GM06990 (cell line): ENCODE measurements at regions not wholly inside any gene's neighbourhood (a gene's known extent, or its start where the extent isn't known, plus 50 kb on each side); places are given as distances from the start of the nearest gene placed in this dataset.

Source experiments
- DNase-seq: peaks from one replicate; pipeline ENCODE4 v3.0.0-alpha.2; 2011; ENCODE audit not compliant: insufficient read length; ENCODE audit errors: extremely low read depth
- H3K27me3 ChIP-seq: replicated peaks from 2 replicates; pipeline ENCODE4 v1.6.0; 2011; ENCODE audit warnings: low read length; ENCODE audit not compliant: control insufficient read depth, insufficient read depth
- H3K36me3 ChIP-seq: 2 replicates; pipeline ENCODE4 v1.5.1; 2011; ENCODE audit warnings: low read length; ENCODE audit not compliant: control insufficient read depth, insufficient read depth
- H3K4me3 ChIP-seq: replicated peaks from 2 replicates; pipeline ENCODE4 v1.5.1; 2011; ENCODE audit warnings: low read depth, mild to moderate bottlenecking, control low read depth, low read length
- CTCF ChIP-seq: IDR thresholded peaks from 2 replicates; pipeline ENCODE4 v1.5.1; 2011; ENCODE audit warnings: low read length, control low read depth, mild to moderate bottlenecking, inconsistent platforms; ENCODE audit not compliant: insufficient read depth, poor library complexity, severe bottlenecking

GRCh38 chr2:58560531-58560930 lies 319.4 kb upstream of the FANCL start:
- H3K4me3 ChIP-seq: no peak overlapping the region

DNA sequence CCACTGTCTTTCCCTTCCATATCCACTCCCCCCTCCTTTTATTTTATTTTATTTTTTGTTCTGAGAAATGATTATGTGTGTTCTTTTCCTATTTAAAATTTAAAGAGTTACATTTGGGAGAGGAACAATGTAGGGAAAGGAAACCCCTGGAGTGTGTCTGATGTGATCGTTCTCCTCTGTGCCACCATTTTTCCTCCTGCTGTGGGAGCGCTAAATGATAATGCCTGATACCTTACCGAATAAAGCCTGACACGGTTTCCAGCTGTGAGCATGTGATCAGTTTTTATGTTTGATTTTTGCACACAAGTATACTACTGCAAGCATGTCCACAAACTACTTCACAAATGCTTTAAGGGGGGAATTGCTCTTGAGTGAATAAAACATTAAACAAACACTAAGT lies 317.8 kb upstream of the FANCL start:
- Histone ChIP-seq H3K4me3 (no peak overlapping the region), H3K27me3 (no peaks in the 10 kb centered on the region), H3K36me3 (no peaks in the 10 kb centered on the region)
- TF ChIP-seq CTCF: no peak
- DNase-seq: no peak

More at GRCh38 chr2:58560531-58560930, 319.4 kb upstream of the FANCL start:
- H3K36me3 ChIP-seq: no peaks in the 10 kb centered on the region
- H3K27me3 ChIP-seq: no peaks in the 10 kb centered on the region
- DNase-seq: no peak
- TF ChIP-seq CTCF: no peak

- Histone ChIP-seq H3K27me3 (no peaks in the 10 kb centered on the region; the same call in 1 of the 2 replicates), H3K4me3 (no peak overlapping the region), H3K36me3 (no peaks in the 10 kb centered on the region)
- DNase-seq: no peak
- no peak for TF ChIP-seq CTCF
These were observed 316.1 kb upstream of the FANCL start for GRCh38 chr2:58557176-58557575.

DNA sequence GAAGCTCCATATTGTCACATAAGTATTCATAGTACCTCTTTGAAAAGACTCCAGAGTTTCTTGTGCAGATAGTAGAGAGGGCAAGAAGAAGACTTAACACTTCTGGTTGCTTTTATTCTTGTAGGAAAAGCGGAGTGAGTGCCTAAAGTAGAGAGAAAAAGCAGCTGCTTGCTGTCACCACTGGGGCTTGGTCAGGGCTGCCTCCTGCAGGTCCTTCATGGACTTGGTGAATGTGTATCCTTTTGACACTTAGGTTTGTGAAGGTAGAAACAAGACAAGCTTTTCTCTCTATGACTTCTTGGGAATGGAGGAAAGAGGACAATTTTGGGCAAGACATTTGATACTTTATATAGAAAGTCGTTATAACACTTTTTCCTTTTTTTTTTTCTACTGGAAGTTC lies 312.8 kb upstream of the FANCL start:
- no peak for DNase-seq
- H3K27me3 ChIP-seq: no peaks in the 10 kb centered on the region; the same call in 1 of the 2 replicates
- TF ChIP-seq CTCF: peak; percentile 44
- H3K36me3 ChIP-seq: no peaks in the 10 kb centered on the region
- H3K4me3 ChIP-seq: no peak overlapping the region

DNA sequence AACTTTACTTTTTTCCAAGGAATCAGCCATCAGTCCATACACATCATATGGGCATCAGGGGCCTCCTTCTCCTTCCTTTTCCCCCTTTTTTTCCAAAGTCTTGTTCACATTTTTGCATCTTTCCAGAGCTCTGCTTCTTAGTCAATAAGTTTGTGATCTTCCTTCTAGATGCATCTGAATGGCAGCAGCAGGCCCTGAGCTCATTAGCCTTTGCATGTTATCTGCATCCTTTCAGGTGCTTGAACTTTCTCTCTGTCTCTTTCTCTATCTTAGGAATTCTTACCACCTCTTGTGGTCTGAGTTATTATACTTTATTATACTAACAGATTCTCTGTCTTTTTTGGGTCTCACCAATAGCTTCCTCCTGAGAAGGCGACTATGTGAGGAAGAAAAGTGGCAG lies 312.4 kb upstream of the FANCL start:
- TF ChIP-seq CTCF: no peak
- Histone ChIP-seq H3K4me3 (no peak overlapping the region), H3K27me3 (no peaks in the 10 kb centered on the region; the same call in 1 of the 2 replicates), H3K36me3 (no peaks in the 10 kb centered on the region)
- DNase-seq: no peak

- no peaks in the 10 kb centered on the region for H3K36me3 ChIP-seq
- no peak for DNase-seq
These were observed 304.5 kb upstream of the FANCL start for GRCh38 chr2:58545300-58546280.

More at GRCh38 chr2:58545300-58546280, 304.5 kb upstream of the FANCL start:
- Histone ChIP-seq H3K4me3 (no peak overlapping the region), H3K27me3 (no peaks in the 10 kb centered on the region)
- TF ChIP-seq CTCF: no peak
